ENCODE measurements at regions not wholly inside any gene's neighbourhood (a gene's known extent, or its start where the extent isn't known, plus 50 kb on each side); places are given as distances from the start of the nearest gene placed in this dataset.

GRCh38 chr22:46050916-46051614, 74.1 kb upstream of the WNT7B start:
- no peak for ATAC-seq
- DNase-seq = peak; percentile 20
- intact Hi-C loops (cut with DNase I) = no loop called here

- intact Hi-C loops (cut with DNase I) = no loop called here
- DNase-seq (peak; percentile 11), ATAC-seq (no peak)
These were observed 74.7 kb upstream of the WNT7B start for GRCh38 chr22:46051646-46052045.

GRCh38 chr22:46052331-46052771, 75.4 kb upstream of the WNT7B start:
- ATAC-seq (no peak), DNase-seq (peak; percentile 26)
- intact Hi-C loops (cut with DNase I) = no loop called here

GRCh38 chr22:46052801-46053562, 76.0 kb upstream of the WNT7B start:
- intact Hi-C loops (cut with DNase I) = no loop called here
- ATAC-seq = peak; percentile 17 to 41
- DNase-seq = peak; percentile 58

GRCh38 chr22:46053563-46054090, 76.7 kb upstream of the WNT7B start:
- ATAC-seq = peak; percentile 84 to 86
- intact Hi-C loops (cut with DNase I) = loop anchor here in 1 of 2 donors (2.0 kb wide), 1 partner anchor 15 kb away; no protein-coding TSS in a partner anchor
- peak; percentile 82 for DNase-seq

- DNase-seq = peak; percentile 73
- intact Hi-C loops (cut with DNase I) = loop anchor here in 1 of 2 donors (2.0 kb wide), 1 partner anchor 14 kb away; no protein-coding TSS in a partner anchor
- ATAC-seq = peak; percentile 71 to 72
These were observed 77.4 kb upstream of the WNT7B start for GRCh38 chr22:46054091-46055073.

- intact Hi-C loops (cut with DNase I) = loop anchor here in 1 of 2 donors (2.0 kb wide), 1 partner anchor 13 kb away; no protein-coding TSS in a partner anchor
- ATAC-seq (peak in 1 of 2 donors; percentile 0), DNase-seq (peak; percentile 56)
These were observed 78.4 kb upstream of the WNT7B start for GRCh38 chr22:46055181-46055875.

- DNase-seq = peak; percentile 53
- ATAC-seq = no peak
- intact Hi-C loops (cut with DNase I) = loop anchor here in 1 of 2 donors (2.0 kb wide), 1 partner anchor 13 kb away; no protein-coding TSS in a partner anchor
These were observed 79.1 kb upstream of the WNT7B start for GRCh38 chr22:46055911-46056545.

GRCh38 chr22:46056546-46057245, 79.7 kb upstream of the WNT7B start:
- DNase-seq (peak; percentile 12), ATAC-seq (no peak)
- intact Hi-C loops (cut with DNase I) = no loop called here

GRCh38 chr22:46057246-46058090, 80.5 kb upstream of the WNT7B start:
- DNase-seq = peak; percentile 14
- ATAC-seq = no peak
- intact Hi-C loops (cut with DNase I) = no loop called here

- ATAC-seq (peak; percentile 1 to 14), DNase-seq (peak; percentile 31)
- intact Hi-C loops (cut with DNase I) = no loop called here
These were observed 81.1 kb upstream of the WNT7B start for GRCh38 chr22:46058091-46058420.

GRCh38 chr22:46058591-46059519, 81.9 kb upstream of the WNT7B start:
- no peak for ATAC-seq

GRCh38 chr22:46060292-46061123, 83.5 kb upstream of the WNT7B start:
- DNase-seq (no peak), ATAC-seq (no peak)
- intact Hi-C loops (cut with DNase I) = no loop called here

More at GRCh38 chr22:46058591-46059519, 81.9 kb upstream of the WNT7B start:
- intact Hi-C loops (cut with DNase I) = no loop called here
- DNase-seq = peak; percentile 38

- no peak for DNase-seq
- ATAC-seq = no peak
- intact Hi-C loops (cut with DNase I) = no loop called here
These were observed 84.2 kb upstream of the WNT7B start for GRCh38 chr22:46061124-46061500.
